ENCODE measurements at regions not wholly inside any gene's neighbourhood (a gene's known extent, or its start where the extent isn't known, plus 50 kb on each side); places are given as distances from the start of the nearest gene placed in this dataset.
"Not testable (repeated sequence)": the region's sequence is repeated elsewhere in the genome, so short reads cannot be mapped to it uniquely, and the experiment has no call there.

DNA sequence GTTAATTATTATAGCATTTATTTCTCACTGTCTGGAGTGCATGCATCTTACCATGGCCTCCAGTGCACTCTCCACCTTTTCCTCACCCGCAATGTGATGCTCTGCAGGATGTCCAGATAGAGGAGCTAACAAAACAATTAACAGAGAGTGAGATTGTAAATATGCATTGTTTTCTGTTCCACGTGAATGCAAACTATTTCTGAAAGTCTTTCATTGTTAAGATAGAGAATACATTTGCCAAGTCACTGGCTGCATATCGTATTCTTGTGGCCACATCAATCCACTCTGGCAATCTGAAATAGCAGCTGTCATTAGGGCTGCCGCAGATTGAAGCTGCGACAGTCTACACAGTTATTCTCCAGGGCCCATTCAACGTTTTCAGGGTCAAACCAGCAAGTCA lies 143.8 kb downstream of the DUSP10 start:
- no peak for DNase-seq

DNA sequence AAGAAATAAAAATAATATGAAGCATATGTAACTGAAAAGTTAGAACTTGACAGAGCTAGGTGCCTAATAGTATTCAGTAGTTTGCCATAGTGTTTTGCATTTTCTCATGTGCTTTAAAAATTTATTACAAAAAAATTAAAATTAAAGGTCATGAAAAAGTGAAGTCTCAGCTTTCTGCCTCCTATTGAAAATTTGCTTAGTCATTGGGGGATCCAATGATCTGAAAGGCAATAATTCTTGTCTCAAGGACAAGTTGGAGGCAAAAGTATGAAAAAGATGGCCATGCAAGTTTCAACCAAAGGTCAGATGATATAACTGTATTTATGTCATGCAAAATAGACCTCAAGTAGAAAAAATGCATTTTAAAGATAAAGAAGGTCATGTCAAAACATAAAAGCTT lies 140.7 kb downstream of the DUSP10 start:
- no peak for DNase-seq

DNA sequence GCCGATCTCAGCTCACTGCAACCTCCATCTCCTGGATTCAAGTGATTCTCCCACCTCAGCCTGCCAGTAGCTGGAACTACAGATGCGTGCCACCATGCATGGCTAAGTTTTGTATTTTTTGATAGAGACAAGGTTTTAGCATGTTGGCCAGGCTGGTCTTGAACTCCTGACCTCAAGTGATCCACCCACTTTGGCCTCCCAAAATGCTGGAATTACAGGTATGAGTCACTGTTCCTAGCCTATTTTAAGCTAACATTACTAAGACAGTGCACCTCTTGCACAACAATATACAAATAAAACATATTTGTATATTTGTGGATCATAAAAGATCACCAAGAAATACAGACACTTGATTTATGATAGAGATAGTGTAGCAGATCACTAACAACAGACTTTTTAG lies 139.1 kb downstream of the DUSP10 start:
- DNase-seq = no peak

DNA sequence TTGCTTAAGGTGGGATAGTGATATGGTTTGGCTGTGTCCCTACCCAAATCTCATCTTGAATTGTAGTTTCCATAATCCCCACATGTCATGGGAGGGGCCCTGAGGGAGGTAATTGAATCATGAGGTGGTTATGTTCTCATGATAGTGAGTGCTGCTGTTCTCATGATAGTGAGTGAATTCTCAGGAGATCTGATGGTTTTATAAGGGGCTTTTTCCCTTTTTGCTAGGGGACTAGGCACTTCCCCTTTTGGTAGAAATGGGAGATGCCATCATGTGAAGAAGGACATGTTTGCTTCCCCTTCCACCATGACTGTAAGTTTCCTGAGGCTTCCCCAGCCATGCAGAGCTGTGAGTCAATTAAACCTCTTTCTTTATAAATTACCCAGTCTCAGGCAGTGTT lies 137.5 kb downstream of the DUSP10 start:
- DNase-seq = not testable (repeated sequence)

DNA sequence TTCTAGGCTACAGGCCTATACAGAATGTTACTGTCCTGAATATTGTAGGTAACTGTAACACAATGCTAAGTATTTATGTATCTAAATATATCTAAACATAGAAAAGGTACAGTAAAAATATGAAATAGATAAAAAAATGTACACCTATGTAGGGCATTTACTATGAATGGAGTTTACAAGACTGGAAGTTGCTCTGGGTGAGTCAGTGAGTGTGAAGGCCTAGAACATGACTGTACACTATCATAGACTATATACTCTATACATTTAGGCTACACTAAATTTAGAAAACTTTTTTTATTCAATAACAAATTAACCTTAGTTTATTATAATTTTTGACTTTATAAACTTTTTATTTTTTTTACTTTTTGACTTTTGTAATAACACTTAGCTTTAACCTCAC lies 136.9 kb downstream of the DUSP10 start:
- DNase-seq = no peak

DNA sequence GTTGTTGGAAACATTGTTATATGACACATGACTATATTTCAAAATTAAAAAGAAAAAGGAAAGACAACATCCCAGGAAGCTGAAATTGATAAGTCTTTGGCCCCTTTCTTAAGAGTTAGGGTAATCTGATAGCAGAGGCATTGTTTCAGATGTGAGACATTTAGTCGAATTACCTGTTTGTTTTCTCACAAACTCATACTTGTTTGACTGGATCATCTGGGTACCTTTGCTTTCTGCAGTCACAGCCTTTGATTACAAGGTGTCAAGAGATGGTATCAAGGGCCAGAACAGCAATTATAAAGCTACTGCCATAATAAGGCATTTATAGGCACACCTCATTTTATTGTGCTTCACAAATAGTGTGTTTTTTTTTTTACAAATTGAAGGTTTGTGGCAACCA lies 136.3 kb downstream of the DUSP10 start:
- no peak for DNase-seq

DNA sequence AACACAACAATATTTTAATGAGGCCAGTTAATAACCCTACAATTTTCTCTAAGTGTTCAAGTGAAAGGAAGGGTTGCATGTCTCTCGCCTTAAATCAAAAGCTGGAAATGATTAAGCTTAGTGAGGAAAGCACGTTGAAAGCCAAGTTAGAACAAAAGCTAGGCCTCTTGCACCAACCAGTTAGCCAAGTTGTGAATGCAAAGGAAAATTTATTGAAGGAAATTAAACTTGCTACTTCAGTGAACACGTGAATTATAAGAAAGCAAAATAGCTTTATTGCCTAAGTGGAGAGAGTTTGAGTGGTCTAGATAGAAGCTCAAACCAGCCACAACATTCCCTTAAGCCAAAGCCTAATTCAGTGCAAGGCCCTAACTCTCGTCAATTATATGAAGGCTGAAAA lies 135.6 kb downstream of the DUSP10 start:
- DNase-seq = no peak

DNA sequence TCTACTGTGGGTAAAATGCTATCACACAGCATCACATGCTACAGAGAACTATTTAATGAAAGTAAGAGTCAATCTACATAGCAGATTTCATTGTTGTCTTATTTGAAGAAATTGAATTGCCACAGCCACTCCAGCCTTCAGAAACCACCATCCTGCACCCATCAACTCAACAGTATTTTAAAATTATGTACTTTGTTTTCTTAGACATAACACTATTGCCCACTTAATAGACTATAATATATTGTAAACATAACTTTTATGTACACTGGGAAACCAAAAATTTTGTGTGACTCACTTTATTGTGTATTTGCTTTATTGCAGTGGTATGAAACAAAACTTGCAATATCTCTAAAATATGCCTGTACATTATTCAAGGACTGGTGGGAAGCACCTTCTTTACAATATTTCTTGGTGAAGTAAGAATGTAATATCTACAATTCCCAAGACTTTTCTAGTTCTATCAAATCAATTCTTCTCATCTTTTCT lies 133.0 kb downstream of the DUSP10 start:
- DNase-seq = no peak

DNA sequence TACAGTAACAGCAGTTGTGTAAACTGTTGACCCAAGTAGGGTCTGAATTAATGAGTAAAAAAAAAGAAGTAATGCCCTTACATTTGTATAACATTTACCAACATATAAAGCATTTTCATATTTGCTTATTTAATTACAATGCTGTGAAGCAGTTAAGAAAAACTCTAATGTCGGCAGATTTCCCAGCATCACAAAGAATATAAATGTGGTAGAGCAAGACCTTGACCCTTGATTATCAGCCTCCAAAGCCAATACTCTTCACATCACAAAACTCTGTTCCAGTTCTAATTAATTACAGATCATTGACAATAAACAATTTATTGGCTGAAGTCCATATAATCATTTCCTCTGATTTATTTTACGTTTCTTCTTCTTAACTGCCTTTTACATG lies 130.2 kb downstream of the DUSP10 start:
- DNase-seq = no peak

DNA sequence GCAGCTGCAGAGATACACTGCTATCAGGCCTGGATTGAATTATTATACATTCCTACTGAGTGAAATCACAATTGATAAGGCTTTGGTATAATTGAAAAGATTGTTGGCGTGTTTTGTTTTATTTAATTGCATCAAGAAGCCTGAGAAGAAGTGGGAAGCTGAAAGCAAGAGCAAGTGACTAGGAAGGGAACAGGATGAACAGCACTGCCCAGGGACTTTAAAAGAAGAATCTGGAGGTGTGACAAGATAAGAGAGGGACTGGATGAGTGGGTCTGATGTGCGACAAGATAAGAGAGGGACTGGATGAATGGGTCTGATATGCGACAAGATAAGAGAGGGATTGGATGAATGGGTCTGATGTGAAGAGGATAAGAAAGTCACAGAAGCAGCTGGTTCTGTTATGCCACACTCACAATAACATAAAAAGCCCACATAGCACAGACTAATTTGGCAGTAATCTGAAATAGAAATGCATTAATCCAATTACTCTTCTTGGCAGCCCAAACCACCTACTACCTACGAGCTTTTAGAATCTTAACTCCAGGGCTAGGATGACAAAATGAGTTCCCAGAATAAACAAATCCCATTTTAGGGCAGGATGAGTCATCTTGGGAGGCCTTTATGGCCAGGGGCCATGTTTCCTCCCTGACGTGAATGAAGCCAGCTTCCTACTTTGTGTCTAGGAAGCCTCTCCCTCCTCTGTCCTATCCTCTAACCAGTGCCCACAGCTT lies 129.7 kb downstream of the DUSP10 start:
- DNase-seq = no peak

DNA sequence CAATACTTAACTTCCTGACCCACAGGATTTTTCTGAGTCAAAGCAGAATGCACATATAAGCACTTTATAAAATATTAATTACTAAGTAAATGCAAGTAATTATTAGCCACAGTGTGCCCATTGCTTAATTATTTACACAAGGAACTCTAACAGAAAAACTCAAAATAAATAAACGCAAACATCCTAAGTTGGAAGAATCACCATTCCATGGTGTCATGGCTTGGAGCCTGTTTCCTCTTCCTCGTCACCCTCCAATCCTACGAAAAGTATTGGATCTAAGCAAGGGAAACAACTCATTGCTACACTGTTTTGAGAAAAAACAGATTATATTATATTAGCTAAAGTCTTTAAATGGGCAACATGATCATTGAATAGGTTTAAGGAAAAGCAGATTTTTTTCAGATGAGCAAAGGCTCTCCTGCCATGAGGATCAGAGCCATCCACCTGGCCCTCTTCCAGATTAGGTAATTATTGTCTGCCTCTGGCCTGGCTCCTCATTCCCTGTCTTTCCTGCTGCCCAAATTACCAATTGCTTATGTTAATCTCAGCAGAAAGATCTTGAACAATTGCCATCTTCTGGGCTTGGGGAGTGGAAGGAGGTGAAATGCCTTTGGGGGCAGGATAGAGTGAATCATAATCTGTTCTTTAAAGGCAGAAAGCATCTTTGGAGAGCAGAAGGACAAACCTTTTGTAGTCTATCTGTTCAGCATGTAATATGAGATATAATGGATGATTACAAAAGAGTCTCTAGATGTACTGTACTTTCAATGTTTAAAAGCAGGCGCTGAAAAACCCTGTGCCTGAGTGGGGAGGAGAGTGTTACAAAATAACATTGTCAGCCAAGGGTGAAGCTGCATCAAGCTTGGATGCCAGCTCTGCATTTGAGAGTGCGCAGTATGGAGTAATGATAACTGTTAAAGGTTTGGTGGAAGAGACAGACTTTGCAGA lies 121.2 kb downstream of the DUSP10 start:
- no peak for DNase-seq

DNA sequence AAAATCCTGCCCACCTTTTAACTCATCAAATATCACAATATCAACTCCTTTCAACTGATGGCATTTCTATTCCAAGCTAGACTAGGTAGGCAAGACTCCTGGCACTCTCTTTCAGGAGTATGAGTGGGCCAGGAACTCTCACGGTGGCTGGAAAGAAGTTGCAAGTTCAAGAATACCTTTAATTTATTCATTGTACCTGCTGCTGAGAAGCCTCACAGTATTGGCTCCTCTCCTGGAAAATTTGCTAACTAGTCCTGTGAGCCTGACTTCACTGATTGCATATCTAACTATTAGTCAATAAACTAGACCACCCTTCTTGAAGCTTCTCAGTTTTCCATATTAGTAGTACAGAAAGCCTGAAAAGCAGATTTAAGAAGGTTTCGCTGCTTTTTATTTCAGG lies 120.2 kb downstream of the DUSP10 start:
- DNase-seq = no peak

DNA sequence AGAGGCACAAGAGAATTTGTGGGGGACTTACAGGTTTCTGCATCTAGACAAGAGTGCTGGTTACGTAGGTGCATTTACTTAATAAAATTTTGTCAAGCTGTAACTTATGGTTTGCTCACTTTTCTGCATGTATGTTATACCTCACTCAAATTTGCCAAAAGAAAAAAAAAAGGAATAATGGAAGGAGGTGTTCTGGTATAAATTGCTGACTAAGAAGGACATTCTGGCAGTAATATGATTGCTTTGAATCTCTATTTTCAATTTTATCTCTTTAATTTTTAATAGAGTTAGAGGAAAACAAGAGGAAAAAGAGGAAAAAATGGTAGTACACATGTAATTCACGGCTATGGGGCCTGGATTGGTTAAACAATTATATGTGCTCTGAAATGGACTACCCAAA lies 119.5 kb downstream of the DUSP10 start:
- no peak for DNase-seq

DNA sequence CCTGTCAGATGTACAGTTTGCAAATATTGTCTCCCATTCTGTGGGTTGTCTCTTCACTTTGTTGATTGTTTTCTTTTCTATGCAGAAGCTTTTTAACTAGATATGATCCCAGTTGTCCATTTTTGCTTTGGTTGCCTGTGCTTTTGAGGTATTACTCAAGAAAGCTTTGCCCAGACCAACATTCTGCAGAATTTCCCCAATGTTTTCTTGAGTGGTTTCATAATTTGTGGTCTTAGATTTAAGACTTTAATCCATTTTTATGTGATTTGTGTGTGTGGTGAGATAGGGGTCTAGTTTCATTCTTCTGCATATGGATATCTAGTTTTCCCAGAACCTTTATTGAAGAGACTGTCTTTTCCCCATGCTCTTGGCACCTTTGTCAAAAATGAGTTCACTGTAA lies 116.9 kb downstream of the DUSP10 start:
- DNase-seq = no peak

DNA sequence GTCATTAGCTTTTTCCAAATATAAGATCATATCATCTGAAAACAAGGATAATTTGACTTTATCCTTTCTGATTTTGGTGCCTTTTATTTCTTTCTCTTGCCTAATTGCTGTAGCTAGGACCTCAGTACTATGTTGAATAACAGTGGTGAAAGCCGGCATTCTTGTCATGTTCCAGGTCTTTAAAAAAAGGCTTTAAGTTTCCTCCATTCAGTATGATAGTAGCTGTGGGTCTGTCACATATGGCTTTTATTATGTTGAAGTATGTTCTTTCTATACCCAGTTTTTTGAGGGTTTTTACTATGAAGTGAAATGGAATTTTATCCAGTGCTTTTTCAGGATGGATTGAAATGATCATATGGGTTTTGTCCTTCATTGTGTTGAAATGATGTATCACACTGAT lies 115.8 kb downstream of the DUSP10 start:
- no peak for DNase-seq

DNA sequence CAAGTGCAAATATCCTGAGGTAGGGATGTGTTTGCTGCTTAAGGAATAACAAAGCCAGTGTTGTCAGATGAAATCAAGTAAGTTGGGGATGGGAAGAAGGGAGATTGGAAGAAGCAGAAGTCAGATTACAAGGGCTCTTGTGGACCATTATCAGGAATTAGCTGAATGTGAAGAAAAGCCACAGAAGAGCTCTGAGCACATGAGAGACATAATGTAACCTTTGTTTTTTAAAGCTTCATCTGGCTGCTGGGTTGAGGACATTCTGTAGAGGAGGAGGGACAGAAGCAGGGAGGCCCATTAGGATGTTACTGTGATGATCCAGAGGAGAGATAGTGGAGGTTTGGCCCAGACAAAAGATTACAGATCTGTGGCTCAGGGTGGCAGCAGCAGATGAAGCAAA lies 111.7 kb downstream of the DUSP10 start:
- DNase-seq = no peak

DNA sequence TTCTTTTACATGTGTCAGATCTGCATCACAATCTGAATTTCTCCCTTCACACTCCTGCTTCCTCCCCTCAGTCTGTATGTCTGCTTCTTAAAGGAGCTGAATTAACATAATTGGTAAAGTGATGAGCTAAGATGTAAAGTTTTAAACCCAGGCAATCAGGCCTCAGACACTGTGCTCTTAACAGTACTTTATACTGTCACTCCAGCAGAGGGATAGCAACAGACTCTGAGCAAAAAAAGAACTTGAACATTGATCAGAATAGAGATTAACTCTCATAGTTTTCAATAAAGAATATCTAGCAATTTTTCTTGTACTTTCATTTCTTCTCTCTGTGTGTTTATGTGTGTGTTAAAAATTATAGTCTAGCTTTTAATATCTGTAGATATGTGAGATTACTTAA lies 110.3 kb downstream of the DUSP10 start:
- no peak for DNase-seq

DNA sequence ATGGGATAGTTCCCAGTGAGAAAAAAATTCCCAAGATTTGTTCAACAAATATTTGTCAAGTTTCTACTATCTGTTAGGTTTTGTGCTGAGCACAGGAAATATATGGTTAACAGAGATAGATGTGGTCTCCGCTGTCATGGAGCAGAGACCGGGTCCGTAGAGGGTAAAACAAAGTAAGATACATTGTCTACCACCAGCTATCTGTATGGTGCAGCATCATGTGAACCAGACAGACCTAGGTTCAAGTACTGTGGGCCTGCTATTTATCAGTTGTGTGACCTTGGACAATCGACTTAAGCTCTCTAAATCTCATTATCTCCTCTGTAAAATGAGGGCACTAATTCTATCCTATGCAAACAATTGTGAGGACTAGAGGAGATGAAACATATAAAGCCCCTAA lies 109.8 kb downstream of the DUSP10 start:
- DNase-seq = no peak

DNA sequence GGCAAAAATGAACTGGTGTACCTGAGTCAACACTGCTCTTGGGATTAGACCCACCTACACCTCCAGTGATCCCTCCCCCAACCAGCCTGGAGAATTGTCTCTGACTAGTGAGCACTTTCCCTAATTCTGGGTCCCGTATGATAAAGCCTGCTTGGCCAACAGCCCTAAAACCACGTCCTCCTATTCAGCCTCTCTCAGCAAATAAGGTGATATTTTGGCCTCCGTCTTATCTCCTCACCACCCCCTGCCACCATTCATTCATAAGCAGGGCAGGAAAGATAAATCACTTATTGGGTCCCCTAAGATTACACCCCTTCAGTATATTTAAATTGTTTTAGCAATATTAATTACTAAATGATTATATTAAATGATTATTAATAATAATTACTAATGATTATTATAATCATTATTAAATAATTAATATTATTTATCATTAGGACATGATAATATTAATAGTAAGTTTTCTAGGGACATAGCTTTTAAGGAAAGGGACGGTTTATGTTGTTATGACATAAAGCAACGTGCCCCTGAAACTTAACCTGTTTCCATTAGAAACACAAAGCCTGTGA lies 108.0 kb downstream of the DUSP10 start:
- no peak for DNase-seq

DNA sequence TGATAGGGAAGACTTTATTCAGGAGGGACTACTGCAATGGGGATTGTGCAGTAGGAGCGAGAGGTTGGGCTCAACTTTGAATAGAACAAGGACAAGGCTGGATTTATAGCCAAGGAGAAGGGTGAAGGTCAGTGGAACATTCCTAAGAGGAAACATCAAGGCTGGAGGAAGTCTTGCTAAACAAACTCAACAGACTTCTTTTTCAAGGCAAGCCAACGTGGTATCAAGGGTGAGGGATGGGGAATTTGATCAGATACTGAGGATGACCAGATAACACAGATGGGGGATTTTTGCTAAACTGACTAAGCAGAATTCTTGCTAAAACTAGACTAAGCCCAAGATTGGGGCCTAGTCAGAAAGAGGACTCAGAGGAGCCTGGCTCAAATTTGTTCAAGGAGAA lies 107.3 kb downstream of the DUSP10 start:
- no peak for DNase-seq

DNA sequence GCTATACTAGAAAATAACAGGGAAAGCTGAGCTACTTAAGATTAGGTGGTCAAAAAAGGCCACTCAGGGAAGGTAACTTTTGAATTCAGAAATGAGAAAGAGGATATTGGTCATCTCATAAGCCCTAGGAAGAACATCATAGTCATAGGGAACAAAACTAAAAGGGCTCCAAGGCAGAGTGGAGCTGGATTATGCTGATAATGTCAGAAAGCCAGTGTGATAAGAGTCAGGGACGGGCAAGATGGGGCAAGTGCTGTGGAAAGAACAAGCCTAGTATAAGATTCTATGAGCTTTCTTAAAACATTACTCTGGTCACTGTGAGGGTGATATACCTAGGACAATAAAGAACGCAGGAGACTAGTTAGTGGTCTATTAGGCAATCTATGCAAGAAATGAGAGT lies 106.6 kb downstream of the DUSP10 start:
- DNase-seq = no peak

DNA sequence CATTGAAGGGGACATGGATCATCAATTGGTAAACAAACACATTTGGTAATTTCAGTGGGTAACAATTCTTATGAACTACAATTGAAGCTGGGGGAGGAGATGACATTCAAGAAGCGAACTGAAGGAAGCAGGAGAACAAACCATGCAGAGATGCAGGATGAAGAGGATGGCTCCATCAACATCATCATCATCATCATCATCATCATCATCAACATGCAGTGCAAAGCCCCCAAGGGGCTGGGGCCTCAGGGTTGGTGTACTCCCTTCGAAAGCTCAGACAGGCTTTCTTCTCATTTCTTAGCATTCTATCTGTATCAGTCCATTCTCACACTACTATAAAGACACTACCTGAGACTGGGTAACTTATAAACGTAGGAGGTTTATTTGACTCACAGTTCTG lies 105.8 kb downstream of the DUSP10 start:
- DNase-seq = no peak

DNA sequence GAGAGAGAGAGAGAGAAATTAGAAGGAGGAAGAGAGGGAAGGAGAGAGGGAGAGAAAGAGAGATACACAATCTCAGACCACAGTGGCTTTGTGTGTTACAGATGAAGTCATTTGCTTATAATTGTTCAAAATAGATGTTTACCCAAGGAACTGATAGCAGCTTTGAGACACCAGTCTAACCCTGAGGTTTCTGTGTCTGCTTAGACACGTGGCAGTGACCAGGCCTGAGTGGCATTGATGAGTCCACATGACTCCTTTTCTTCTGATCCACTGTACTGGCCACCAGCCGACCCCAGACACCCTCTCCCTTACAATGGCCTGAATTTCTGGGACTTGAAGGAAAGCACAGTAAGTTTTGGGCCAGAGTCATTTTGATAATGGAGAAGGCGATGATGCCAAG lies 104.9 kb downstream of the DUSP10 start:
- no peak for DNase-seq

DNA sequence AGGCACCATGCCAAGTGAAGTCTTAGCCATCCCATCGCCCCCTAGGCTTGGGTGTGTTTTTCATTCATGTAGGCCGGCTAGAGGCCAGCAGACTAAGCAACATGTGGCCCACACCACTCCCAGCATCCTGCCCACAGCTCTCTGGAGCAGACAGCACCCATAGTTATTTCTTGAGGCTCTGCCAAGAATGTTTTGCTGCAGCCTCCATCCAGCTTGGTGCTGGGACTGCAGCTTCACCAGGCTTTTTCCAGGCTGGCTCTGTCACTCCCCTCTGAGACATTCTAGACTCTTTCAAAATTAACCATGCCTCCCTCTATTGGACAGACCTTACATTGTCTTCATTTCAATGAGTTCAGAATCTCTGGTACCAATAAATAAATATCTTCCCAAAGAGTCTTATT lies 104.2 kb downstream of the DUSP10 start:
- DNase-seq = no peak
